SU-DHL-6 (cell line): ENCODE measurements at regions not wholly inside any gene's neighbourhood (a gene's known extent, or its start where the extent isn't known, plus 50 kb on each side); places are given as distances from the start of the nearest gene placed in this dataset.

Experiments used
- H2AFZ ChIP-seq: fragments of 200-600 bp; sonication (generic); 2 replicates; pipeline ENCODE4 v1.6.1; 2014; ENCODE audit warnings: low read depth, mild to moderate bottlenecking, moderate library complexity, mixed read lengths, antibody characterized with exemption, low read length; ENCODE audit not compliant: severe bottlenecking
- H3F3A ChIP-seq: fragments of 200-600 bp; shearing (Covaris generic); 2 replicates; pipeline ENCODE4 v1.6.0; 2016; ENCODE audit warnings: antibody characterized with exemption, mild to moderate bottlenecking; ENCODE audit not compliant: insufficient read depth
- H3K27ac ChIP-seq: fragments of 200-600 bp; sonication (generic); 2 replicates; pipeline ENCODE4 v1.5.1; 2016; ENCODE audit warnings: low read depth, mild to moderate bottlenecking, low read length, moderate library complexity, mixed read lengths
- H3K27me3 ChIP-seq: fragments of 200-600 bp; sonication (generic), shearing (Covaris generic); 2 replicates; pipeline ENCODE4 v1.6.0; 2014; ENCODE audit warnings: mild to moderate bottlenecking, low read length
- H3K36me3 ChIP-seq: fragments of 200-600 bp; sonication (generic); 2 replicates; pipeline ENCODE4 v1.6.1; 2014; ENCODE audit warnings: mild to moderate bottlenecking, low read length, mixed read lengths
- H3K4me2 ChIP-seq: fragments of 300-600, 200-600 bp; shearing (Covaris generic), sonication (generic); 2 replicates; pipeline ENCODE4 v1.6.0; 2014; ENCODE audit warnings: low read length, low read depth, mild to moderate bottlenecking; ENCODE audit not compliant: poor library complexity, severe bottlenecking
- H3K4me3 ChIP-seq: fragments of 200-600 bp; sonication (generic); 2 replicates; pipeline ENCODE4 v1.5.1; 2014; ENCODE audit warnings: antibody characterized with exemption, low read length, mild to moderate bottlenecking, mixed read lengths; ENCODE audit not compliant: insufficient read depth, poor library complexity, severe bottlenecking
- H3K79me2 ChIP-seq: fragments of 200-600 bp; sonication (generic); 2 replicates; pipeline ENCODE4 v1.6.1; 2014; ENCODE audit warnings: mild to moderate bottlenecking, low read length, moderate library complexity; ENCODE audit not compliant: insufficient read depth
- H3K9ac ChIP-seq: fragments of 200-600 bp; sonication (generic); 2 replicates; pipeline ENCODE4 v1.7.0; 2014; ENCODE audit warnings: mild to moderate bottlenecking, low read length
- H3K9me2 ChIP-seq: fragments of 200-600 bp; sonication (generic); replicated peaks from 2 replicates; pipeline ENCODE4 v1.6.1; 2014; ENCODE audit warnings: low read length; ENCODE audit not compliant: insufficient read depth
- H3K9me3 ChIP-seq: fragments of 200-600 bp; sonication (generic); 2 replicates; pipeline ENCODE4 v1.6.1; 2014; ENCODE audit warnings: low read length, mixed read lengths; ENCODE audit not compliant: insufficient read depth
- H4K20me1 ChIP-seq: fragments of 200-600 bp; sonication (generic); 2 replicates; pipeline ENCODE4 v1.6.1; 2014; ENCODE audit warnings: low read depth, mild to moderate bottlenecking, antibody characterized with exemption, low read length, moderate library complexity, mixed read lengths
- EZH2phosphoT487 ChIP-seq: fragments of 200-600 bp; sonication (generic), shearing (Covaris generic); conservative IDR thresholded peaks from 2 replicates; pipeline ENCODE4 v1.6.1; 2018; ENCODE audit warnings: mild to moderate bottlenecking, antibody characterized with exemption, low read length, moderate library complexity, mixed read lengths
- TF ChIP-seq, protein P1 (sequence below): fragments of 200-600 bp; sonication (generic); IDR thresholded peaks from one replicate; pipeline ENCODE4 v1.5.1; 2017; ENCODE audit warnings: antibody characterized with exemption, mild to moderate bottlenecking, low read length, moderate library complexity; ENCODE audit not compliant: insufficient read depth, poor library complexity, severe bottlenecking

DNA sequence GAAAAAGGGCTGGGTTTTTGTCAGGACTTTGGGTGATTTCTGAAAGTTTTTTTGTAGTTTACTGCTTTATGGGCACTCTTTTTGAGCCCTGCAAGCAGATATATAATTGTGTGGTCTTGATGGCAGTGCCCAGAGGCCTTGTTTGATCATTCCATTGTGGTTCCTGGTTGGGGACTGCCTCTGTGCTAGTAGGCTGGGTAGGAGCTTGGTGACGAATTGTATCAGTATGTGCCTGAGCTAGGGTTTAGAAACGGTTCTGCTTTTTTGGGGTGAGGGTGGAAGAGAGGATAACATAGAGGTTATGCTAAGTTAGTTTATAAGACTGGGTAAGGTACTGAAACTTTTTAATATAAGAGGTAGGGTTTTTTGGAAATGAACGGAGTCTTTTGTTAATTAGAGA lies 139.7 kb upstream of the ETV3 start:
- Histone ChIP-seq H3K9ac (no peak overlapping the region), H3K9me2 (no peaks in the 10 kb centered on the region), H2AFZ (no peak overlapping the region), H3K36me3 (no peaks in the 10 kb centered on the region), H3K27ac (no peak overlapping the region), H3K4me3 (no peak overlapping the region), H3F3A (no peaks in the 10 kb centered on the region), H3K4me2 (no peak overlapping the region), H3K27me3 (no peaks in the 10 kb centered on the region), H4K20me1 (no peaks in the 10 kb centered on the region), H3K9me3 (no peaks in the 10 kb centered on the region), H3K79me2 (no peaks in the 10 kb centered on the region)
- TF ChIP-seq EZH2phosphoT487 = no peak
- TF ChIP-seq, protein P1, sequence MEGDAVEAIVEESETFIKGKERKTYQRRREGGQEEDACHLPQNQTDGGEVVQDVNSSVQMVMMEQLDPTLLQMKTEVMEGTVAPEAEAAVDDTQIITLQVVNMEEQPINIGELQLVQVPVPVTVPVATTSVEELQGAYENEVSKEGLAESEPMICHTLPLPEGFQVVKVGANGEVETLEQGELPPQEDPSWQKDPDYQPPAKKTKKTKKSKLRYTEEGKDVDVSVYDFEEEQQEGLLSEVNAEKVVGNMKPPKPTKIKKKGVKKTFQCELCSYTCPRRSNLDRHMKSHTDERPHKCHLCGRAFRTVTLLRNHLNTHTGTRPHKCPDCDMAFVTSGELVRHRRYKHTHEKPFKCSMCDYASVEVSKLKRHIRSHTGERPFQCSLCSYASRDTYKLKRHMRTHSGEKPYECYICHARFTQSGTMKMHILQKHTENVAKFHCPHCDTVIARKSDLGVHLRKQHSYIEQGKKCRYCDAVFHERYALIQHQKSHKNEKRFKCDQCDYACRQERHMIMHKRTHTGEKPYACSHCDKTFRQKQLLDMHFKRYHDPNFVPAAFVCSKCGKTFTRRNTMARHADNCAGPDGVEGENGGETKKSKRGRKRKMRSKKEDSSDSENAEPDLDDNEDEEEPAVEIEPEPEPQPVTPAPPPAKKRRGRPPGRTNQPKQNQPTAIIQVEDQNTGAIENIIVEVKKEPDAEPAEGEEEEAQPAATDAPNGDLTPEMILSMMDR = no peak

DNA sequence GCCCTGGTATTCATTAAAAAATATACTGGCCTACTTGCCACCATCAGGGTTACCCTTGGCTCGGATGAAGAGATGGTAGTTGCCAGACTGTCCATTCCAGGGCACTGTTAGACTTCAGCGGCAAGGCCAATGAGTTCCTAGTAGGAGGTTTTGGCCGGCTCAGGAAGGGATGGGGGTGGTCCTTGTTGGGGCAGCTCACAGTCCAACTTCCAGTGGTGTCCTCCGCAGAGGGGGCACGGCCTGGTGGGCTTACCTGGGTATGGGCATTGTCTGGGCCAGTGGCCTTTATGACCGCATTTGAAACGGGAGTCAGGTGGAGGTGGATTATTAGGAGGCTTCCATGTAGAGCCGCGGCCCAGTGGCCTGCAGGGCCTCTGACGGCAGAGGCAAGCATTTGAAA lies 139.1 kb upstream of the ETV3 start:
- Histone ChIP-seq H3F3A (no peaks in the 10 kb centered on the region), H3K9me3 (no peaks in the 10 kb centered on the region), H3K27ac (no peak overlapping the region), H3K4me3 (no peak overlapping the region), H3K36me3 (no peaks in the 10 kb centered on the region), H3K9ac (no peak overlapping the region), H3K9me2 (no peaks in the 10 kb centered on the region), H4K20me1 (no peaks in the 10 kb centered on the region), H3K27me3 (no peaks in the 10 kb centered on the region), H3K79me2 (no peaks in the 10 kb centered on the region), H2AFZ (no peak overlapping the region), H3K4me2 (no peak overlapping the region)
- TF ChIP-seq EZH2phosphoT487 = no peak
- TF ChIP-seq, protein P1 = no peak

DNA sequence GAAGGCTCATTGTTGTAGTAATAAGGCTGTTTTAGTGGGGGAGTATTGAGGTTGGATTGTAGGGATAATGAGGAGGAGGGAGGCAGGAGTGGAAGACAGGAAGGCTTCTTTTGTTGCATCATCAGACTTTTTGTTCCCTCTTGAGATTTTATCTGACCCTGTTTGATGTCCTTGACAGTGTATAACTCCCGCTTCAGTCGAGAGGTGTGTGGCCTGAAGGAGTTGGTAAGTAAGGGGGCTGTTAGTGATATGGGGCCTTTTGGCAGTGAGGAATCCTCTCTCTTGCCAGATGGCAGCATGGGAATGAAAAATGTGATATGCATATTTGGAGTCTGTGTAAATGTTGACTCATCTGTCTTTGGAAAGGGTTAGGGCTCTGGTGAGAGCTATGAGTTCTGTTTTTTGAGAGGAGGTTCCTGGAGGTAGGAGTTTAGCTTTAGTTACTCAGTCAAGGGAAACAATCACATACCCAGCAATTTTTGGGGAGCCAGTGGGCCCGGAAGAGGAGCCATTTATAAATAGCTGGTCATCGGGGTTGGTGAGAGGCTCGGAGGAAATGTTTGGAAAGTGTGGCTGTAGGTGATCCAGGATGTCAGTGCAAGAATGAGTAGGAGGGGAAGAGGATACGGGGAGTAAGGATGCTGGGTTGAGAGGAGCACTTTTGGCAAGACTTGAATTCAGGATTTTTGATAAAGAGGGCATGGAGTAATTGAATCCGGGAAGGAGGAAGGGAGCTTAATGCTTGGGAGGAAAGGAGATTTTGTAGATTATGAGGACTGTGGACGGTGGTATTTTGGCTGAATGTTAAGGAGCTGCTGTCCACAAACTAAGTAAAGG lies 136.7 kb upstream of the ETV3 start:
- no peaks in the 10 kb centered on the region for H3K79me2 ChIP-seq
- no peak overlapping the region for H3K4me2 ChIP-seq
- no peaks in the 10 kb centered on the region for H3F3A ChIP-seq
- H3K27ac ChIP-seq = no peak overlapping the region
- no peaks in the 10 kb centered on the region for H3K9me3 ChIP-seq
- H3K4me3 ChIP-seq = no peak overlapping the region
- TF ChIP-seq, protein P1 = no peak
- no peak for TF ChIP-seq EZH2phosphoT487
- no peak overlapping the region for H2AFZ ChIP-seq
- no peaks in the 10 kb centered on the region for H3K27me3 ChIP-seq
- no peaks in the 10 kb centered on the region for H3K9me2 ChIP-seq
- no peaks in the 10 kb centered on the region for H3K36me3 ChIP-seq
- H4K20me1 ChIP-seq = no peaks in the 10 kb centered on the region
- H3K9ac ChIP-seq = no peak overlapping the region
